T-helper 22 cell (primary cell): ENCODE measurements at regions not wholly inside any gene's neighbourhood (a gene's known extent, or its start where the extent isn't known, plus 50 kb on each side); places are given as distances from the start of the nearest gene placed in this dataset.

ENCODE experiments used
- DNase-seq: peaks from one replicate; pipeline ENCODE4 v3.0.0-alpha.2; 2020; ENCODE audit warnings: low read depth

DNA sequence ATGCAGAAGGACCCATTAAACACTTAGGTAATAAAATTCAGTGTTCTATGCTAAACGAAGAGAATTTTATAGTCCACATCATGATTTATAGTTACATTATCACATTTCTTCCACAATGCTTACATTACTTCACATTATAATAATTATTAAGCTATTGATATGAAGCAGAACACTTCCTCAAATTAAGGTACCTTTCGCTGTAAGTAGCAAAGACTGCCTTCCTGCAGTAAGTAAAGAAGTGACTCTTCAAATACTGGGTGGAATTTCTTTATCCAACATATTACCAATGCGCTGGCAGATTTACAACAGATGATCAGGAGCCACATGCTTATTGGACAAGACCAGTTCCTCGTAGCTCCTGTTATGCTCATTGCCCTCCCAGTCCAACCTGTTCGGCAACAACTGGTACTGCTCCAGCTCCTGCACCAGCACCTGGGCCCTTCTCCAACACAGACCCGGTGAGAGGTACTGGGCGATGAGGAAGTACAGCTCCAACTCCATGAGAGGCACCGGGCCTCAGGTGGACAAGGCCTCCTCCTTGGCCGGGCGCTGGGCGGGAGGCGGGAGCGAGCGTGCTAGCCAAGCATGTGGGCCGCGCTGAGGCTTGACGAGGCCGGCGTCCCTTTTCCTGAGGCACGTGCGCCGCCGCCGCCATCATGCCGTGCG lies 210.7 kb upstream of the ATP2B1 start:
- DNase-seq: no peak

DNA sequence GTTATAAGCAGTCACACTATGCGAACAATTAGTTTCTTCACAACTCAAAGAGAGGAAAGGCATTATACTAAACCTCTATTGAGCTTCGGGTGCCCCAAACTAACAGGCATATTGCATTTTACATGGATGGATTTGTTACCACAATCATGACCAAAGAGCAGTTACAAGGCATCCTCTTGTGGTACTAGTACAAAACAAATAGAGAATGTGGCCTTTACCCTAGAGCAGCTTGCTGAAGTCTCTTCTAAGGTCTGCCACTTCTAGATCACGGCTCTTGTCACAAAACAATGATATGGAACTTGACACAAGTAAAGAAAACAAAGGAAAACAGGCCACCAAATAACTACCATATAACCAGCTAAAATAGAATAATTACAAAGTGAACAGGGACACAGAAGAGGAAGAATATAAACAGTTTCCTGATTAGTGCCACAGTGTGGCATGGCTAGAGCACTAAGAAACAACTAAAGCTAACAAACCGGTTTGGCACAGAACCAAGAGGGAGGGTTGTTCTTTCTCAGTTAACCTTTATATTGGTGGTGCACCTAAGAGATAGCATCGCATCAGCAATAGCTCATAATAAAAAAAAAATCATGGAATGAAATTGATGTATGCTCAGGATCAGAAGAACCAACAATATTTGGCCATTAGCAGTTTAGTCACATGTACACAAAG lies 209.7 kb upstream of the ATP2B1 start:
- no peak for DNase-seq

DNA sequence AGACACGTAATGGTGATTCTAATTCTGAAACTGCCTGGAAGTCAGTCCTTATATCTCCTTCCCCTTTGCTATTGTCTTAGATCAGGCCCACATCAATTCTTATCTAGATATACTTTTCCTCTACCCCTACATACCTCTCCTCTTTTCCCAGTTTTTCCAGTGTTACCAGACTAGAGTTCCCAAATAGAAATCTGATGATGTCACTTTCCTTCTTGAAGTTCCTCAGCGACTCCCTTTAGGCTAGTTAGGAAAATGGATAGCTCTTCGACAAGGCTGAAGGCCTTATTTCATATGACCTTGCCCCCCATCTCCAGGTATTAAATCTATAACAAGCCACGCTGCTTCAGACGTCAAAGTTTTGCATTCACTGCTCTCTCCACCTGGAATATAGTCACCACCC lies 201.1 kb upstream of the ATP2B1 start:
- DNase-seq: no peak

DNA sequence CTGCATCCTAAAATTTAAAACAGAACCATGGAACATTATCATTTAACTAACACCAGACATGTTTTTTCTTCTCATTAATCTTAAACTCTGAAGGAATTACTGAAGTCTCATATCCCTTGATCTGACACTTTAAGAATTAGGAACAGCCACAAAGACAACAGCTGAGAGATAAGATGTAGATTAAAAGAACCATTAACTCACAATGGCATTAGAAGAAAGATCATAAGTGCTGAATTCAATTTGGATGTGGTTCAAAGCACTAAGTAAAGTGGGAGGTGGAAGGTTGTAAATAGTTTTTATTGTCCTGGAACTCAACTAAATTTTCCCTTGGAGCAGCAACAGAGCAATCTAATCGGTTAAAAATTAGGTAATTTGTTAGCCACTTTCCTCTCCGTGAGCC lies 199.0 kb upstream of the ATP2B1 start:
- no peak for DNase-seq

DNA sequence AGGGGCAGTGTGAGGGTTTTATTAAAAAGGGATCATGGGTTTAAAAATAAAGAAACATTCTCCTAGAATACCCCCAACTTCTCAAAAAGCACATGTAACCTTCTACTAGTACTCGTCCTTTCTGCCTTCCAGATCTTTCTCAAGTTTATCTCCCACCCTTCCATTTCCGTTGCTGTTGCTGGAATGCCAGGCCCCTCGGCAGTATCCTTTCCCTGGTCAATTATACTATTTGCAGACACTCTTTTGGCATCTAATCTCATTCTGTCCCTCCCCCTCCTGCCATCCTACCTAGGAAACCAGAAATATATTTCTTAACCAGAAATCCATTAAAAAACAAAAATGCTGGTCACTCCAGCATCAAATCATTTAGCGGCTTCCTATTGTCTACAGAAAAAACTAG lies 198.2 kb upstream of the ATP2B1 start:
- DNase-seq: no peak

DNA sequence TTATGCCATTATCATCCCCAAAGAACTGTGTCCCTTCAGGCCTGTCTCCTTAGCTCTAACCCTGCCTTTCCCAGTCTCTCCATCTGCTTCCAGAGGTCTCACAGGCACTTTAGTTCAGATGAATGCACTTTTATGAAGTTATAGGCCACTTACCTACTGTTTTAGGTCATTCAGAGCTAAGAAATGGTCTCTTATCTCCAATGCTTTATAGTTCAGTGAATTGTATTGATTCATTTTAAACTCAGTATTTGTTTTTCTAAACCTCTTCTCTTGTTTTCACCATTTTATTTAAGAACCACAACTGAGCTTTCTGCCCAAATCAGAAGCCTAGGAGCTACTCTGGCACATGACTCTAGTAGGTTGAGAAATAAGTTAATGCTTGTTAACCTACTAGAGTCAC lies 197.5 kb upstream of the ATP2B1 start:
- DNase-seq: no peak

DNA sequence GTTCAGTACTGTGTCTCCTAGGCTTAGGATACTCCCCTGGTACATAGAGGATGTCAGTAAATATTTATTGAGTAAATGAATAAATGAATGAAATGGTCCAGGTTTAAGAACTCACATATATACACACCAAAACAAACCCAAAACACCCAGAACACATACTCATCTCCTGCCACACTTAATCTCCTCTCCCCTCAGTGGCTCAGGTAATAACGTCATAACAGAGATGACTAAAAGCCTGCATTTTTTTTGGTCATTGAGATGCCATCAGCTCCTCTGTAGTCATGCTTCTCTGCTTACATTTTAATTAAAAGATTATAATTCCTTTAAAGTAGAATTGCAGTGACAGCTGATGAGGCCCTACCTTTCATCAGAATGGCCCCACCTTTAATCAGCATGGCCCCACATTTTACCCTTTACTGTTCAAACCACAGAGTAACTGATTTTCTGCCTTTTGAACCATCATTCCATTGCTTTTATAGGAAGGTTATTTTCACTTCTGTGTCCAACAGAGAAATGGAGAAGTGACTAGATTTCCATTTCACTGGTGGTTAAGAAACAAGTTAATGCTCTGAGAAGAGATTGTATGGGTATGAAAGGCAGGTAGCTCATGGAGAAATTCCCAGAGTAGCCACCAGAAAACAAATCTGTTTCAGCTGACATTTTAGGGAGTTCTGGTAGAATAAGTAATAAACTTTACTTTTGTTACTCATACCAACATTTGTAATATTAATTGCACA lies 193.4 kb upstream of the ATP2B1 start:
- no peak for DNase-seq

DNA sequence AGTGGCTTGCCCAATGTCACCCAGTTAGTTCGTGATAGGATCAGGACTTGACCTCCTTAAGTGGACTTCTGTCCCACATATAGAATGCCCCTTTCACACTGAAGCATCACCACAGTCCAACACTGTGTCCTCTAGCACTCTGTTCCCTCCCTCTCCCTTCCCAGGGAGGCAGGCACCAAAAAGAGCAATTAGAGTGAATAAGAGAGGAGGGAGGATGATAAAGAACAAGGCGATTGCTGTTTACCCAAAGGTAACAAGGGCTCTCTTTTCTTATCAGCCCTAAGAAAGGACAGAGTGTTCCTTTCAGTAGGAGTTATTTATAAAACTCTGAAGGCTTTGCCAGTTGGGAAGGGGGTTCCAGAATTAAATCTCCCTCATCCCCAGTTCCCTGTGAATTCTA lies 192.7 kb upstream of the ATP2B1 start:
- DNase-seq: no peak

DNA sequence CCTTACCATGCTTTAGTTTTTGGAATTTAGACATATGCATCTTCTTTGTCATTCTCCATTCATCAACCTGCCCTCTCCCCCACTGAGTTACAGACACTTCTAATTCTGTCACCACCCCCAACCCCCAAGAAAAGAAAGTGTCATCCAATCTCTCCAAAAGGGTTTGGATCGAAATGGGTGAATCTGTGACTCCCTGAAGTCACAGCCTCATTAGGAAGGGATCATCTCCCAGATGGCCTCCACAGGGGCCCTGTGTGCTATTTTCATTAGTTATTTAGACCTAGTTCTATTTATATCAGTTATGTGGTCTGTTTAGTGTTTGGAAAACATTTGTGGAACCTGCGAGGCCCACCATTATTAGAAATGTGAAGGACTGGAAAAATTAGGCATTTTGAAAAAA lies 191.0 kb upstream of the ATP2B1 start:
- no peak for DNase-seq

DNA sequence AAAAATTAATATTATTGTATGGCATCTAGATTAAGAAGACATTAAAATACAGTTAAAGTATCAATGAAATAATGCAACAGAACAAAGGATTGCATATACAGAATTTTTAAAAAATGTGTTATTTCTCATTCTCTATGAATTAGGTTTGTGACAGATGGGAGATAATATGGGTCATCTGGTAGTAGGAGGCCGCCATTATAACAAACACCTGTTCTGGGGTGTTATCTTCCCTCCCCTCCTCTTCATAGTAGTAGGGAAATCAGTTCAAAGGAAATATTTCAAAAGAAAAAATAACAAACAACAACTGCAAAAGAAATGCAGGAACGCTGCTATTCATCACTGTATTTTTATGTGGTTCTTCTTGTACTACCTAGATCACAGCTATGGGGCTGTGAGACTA lies 187.0 kb upstream of the ATP2B1 start:
- DNase-seq: no peak

DNA sequence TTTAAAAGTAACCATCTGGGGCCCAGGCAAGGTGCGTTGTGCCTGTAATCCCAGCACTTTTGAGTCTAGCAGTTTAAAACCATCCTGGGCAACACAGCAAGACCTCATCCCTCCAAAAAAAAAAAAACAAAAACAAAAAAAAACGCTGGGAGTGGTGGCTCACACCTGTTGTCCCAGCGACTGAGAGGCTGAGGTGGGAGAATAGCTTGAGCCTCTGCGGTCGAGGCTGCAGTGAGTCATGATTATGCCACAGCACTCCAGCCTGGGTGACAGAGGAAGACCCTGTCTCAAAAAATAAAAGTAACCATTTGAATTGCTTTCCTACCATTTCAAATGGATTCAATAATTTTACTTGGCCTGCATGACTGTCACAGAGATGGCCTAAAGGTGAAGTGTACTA lies 186.5 kb upstream of the ATP2B1 start:
- DNase-seq: no peak

DNA sequence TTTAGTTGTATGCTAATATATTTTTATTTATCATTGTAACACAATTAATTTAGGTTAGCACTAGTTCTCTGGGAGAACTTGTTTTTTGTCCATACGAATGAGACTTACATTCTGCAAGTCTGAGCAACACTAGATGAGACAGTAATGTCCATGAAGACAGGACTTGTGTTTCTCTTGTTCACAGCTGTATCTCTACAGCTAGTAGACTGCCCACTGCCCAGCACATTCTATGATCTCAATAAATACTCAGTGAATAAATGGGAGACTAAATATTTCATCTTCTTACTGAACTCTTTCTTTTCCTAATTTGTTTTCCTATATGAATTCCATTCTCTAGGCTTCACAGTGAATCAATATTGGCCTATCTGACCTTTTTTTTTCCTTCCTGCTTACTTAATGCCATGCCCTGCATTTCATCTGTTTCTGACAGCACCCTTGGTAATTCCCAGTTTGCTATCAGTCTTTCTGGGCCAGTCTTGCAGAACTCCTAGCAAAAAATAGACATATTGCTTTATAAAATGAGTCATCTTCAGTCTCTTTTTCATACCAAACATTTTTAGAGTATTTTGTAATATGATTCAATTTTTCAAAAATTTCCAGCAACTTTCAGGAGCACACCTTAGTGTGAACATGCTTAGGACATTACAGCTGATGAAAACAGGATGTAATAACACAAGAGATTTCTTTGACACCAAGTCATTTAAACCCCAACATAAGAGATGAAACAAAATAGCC lies 185.5 kb upstream of the ATP2B1 start:
- no peak for DNase-seq

DNA sequence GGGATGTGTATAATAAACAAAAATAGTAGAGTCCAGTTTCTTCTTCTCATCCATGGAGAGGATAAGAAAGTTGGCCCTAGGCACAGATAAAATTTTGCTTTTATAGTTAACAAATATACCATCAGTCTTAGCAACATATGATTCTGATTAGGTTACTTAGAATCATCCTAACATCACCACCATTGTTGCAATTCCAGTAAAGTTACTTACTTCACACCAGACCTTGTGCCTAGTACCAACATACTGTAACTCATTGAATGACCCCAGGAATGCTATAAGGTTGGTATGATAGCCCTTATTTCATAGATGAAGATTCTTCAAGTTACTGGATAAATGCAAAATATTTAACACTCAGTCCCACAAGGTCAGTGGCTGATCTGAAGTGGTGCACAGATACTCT lies 183.8 kb upstream of the ATP2B1 start:
- DNase-seq: no peak

DNA sequence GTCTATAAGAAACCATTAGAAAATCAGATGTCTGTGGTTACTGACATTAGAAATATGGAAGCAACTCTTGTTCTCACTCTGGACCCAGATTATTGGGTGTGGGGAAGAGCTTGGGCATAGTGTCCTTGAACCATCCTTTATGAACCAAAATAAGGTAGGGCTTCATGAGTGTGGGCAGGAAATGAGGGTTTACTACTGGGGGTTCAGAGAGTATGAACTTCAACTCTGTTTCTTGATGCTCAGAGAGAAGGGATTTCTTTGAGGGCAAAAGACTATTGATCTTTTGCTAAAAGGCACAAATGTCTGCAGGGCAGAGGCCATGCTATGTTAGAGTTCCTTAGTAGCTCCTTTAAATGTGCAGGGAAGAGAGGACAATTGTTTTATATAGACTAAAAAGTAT lies 183.3 kb upstream of the ATP2B1 start:
- no peak for DNase-seq

DNA sequence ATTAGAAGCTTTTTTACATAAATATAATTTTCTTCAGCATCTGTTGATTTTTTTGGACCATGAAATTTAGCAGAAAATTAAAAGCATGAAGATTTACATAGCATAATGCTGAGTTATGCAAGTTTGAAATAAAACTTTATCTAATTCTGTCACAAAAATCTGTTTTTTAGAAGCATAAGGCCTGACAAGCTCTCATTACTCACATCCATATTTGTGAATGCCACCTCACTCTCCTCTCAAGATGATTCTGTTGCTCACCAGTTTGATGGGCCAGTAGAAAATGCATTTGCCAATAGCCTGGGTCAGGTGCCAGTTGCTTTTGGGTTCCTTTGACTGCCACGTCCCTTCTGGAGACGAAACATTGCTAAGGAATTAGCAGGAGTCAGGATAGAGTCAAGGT lies 181.5 kb upstream of the ATP2B1 start:
- DNase-seq: no peak

DNA sequence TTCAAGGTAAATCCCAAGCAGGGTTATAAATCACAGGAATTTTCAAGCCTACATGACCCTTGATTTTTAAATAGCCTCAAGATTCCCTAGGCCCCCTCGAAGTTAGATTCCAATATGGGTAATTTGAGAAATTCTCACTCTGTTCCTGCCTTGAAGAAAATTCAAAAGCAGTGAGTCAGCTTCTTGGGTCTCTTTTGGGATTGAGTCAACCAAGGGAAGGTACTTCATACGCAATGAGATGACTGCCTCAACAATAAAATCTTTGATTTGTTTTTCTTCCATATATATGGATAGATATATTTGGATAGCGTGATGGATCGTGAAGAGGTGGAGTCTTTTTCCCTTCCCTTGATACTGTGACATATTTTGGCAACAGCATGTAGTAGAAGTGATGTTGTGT lies 180.4 kb upstream of the ATP2B1 start:
- DNase-seq: no peak

DNA sequence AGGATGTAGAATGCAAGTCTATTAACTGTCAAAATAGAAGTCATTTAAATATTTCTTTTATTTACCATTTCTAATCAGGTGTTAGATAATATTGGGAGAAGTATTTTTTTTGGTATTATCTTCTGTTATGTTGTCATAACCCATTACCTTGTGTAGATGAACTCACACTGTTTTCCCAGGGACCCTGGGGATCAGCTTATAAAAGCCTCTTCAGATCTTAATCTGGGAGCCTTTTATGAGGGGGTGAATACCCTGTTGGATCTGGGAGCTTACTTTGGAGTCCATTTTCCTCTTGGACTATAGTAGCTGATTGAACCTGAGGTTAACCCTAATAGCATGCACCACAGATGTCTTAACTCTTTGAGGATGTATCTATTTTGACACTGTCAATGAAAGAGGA lies 176.3 kb upstream of the ATP2B1 start:
- DNase-seq: no peak

DNA sequence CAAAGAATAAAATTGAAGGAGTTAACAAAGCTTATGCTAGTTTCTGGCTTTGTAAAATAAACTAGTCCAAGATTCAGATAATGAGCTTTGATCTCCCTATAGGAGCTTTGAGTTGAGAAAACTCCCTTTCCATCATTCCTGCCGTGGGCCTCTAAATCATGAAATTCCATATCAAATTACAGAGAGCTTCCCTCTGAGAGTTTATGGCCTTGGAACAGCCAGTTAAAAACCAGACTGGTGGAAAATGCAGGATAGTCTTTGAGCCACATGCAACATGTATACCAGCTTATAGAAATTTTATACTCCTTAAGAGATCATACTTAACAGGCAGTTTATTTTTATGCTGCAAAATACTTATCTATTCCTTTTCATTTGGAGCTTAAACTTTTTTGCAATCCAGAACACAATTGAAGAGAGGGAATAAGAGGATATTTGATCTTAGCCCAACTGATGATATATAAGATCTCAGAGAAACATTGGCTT lies 175.8 kb upstream of the ATP2B1 start:
- no peak for DNase-seq

DNA sequence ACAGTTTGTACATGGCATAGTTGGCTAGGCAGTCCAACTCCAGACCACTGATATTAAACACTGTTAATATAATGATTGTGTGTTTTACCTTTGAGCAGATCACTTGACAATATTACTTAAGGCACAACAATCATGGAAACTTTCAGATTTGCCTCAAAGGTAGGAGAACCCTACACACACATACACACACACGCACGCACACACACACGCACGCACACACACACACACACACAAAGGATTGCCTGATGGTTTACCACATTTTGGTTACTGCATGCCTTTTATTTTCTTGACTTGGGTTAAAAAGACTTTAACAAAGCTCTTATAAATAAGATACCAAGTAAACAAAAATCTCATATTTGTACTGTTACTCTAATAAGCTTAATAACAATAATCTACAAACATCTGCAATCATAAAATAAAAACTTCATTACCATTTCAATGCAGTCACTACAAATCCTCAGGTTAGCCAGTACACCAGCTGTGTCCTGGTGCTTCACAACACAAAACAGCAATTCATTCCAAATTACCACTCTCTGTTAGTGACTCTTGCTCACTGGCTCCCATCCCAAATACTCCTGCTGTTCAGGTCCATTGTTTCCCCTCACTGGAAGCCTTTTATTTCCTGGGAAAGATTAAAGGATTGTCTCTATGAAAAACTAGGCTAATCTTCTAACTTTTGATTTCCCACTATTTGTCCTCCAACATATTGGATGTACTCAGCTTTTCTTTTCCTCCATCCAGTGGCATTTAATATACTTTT lies 175.2 kb upstream of the ATP2B1 start:
- no peak for DNase-seq

DNA sequence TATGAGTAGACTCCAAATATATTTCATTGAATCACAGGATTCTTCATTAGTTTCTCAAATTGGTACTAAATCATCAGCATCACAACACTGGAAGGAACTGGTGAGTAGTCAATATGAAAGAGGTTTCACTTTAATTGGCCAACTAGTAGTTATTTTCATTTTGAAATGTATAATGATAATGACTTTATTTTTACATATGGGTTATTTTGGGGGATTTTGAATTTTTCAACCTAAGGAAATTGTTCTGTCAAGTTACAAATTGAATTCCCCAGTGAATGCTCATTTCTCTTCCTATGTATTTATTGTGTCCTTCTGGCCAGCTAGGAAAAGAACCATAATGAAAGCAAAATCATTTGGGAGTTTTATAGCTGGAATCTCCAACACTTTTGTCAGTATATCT lies 174.2 kb upstream of the ATP2B1 start:
- DNase-seq: no peak

DNA sequence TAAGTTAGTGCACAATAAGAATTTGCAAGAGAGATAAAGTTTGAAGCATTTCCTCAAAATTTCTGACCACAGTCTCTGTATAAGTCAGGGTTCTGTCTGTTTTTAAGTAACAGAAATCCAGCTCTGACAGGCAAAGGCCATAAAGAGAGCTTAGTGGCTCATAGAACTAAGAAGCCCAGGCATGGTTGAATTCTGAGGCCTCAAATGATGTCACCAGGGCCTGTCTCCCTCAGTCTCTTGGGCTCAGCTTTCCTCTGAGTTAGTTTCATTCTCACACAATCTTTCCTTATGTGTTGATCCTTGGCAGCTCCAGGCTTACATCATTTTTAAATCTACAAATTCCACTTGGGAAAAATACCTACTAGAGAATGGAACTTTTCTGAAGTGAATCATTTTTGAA lies 173.4 kb upstream of the ATP2B1 start:
- no peak for DNase-seq
